ENCODE measurements at regions not wholly inside any gene's neighbourhood (a gene's known extent, or its start where the extent isn't known, plus 50 kb on each side); places are given as distances from the start of the nearest gene placed in this dataset.

- H3K27me3 Mint-ChIP-seq: peaks cover 3% of the 10 kb centered on the region
- no peak overlapping the region for H3K27ac Mint-ChIP-seq
- H3K4me1 Mint-ChIP-seq: peaks cover 33% of the 10 kb centered on the region
- DNase-seq: no peak
- peaks cover 12% of the 10 kb centered on the region for H3K36me3 Mint-ChIP-seq
- H3K4me3 Mint-ChIP-seq: no peak overlapping the region
- no peaks in the 10 kb centered on the region for H3K9me3 Mint-ChIP-seq
- ATAC-seq (ENCODE audit: low read depth): no peak
- POLR2A ChIA-PET: no interaction called here
These were observed 294.8 kb upstream of the KLF6 start for GRCh38 chr10:4079803-4080202.

GRCh38 chr10:4077804-4078203, 292.8 kb upstream of the KLF6 start:
- POLR2A ChIA-PET: no interaction called here
- Mint-ChIP-seq H3K4me3 (no peak overlapping the region), H3K36me3 (peaks cover 17% of the 10 kb centered on the region), H3K9me3 (no peaks in the 10 kb centered on the region), H3K27ac (peak overlapping the region; percentile 22), H3K27me3 (peaks cover 3% of the 10 kb centered on the region), H3K4me1 (peaks cover 43% of the 10 kb centered on the region)
- DNase-seq (no peak), ATAC-seq (ENCODE audit: low read depth) (no peak)

GRCh38 chr10:4076983-4077382, 292.0 kb upstream of the KLF6 start:
- Mint-ChIP-seq H3K27me3 (peaks cover 3% of the 10 kb centered on the region), H3K27ac (peak overlapping the region; percentile 43), H3K4me1 (peaks cover 43% of the 10 kb centered on the region), H3K36me3 (peaks cover 18% of the 10 kb centered on the region), H3K4me3 (no peak overlapping the region), H3K9me3 (no peaks in the 10 kb centered on the region)
- POLR2A ChIA-PET: no interaction called here
- DNase-seq (no peak), ATAC-seq (ENCODE audit: low read depth) (no peak)

GRCh38 chr10:4075443-4075842, 290.4 kb upstream of the KLF6 start:
- peaks cover 18% of the 10 kb centered on the region for H3K36me3 Mint-ChIP-seq
- DNase-seq (no peak), ATAC-seq (ENCODE audit: low read depth) (no peak)
- peaks cover 36% of the 10 kb centered on the region for H3K4me1 Mint-ChIP-seq
- POLR2A ChIA-PET: interaction anchor here (0.5 to 2.5 kb wide), 5 partner anchors 25 to 327 kb away, joined by 3 to 6 read pairs (median 5); partner anchors contain the start of gene KLF6
- H3K4me3 Mint-ChIP-seq: peak overlapping the region; percentile 67
- no peaks in the 10 kb centered on the region for H3K9me3 Mint-ChIP-seq
- peak overlapping the region; percentile 90 for H3K27ac Mint-ChIP-seq
- H3K27me3 Mint-ChIP-seq: peaks cover 3% of the 10 kb centered on the region

GRCh38 chr10:4074545-4075407, 289.8 kb upstream of the KLF6 start:
- POLR2A ChIA-PET: interaction anchor here (0.5 to 2.5 kb wide), 7 partner anchors 10 to 326 kb away, joined by 3 to 6 read pairs (median 4); partner anchors contain the start of gene KLF6
- Mint-ChIP-seq H3K36me3 (peaks cover 15% of the 10 kb centered on the region), H3K27ac (peak overlapping the region; percentile 90), H3K9me3 (no peaks in the 10 kb centered on the region), H3K27me3 (peaks cover 3% of the 10 kb centered on the region), H3K4me1 (peaks cover 30% of the 10 kb centered on the region), H3K4me3 (peak overlapping the region; percentile 67)
- ATAC-seq (ENCODE audit: low read depth) (peak; percentile 61), DNase-seq (no peak)

GRCh38 chr10:4073912-4074311, 288.9 kb upstream of the KLF6 start:
- no peak overlapping the region for H3K4me3 Mint-ChIP-seq
- POLR2A ChIA-PET: interaction anchor here (2.5 kb wide), 1 partner anchor 288 kb away, joined by 6 read pairs; the partner anchor contains the start of gene KLF6
- peaks cover 14% of the 10 kb centered on the region for H3K36me3 Mint-ChIP-seq
- peaks cover 3% of the 10 kb centered on the region for H3K27me3 Mint-ChIP-seq
- DNase-seq (no peak), ATAC-seq (ENCODE audit: low read depth) (no peak)
- peaks cover 29% of the 10 kb centered on the region for H3K4me1 Mint-ChIP-seq
- H3K9me3 Mint-ChIP-seq: no peaks in the 10 kb centered on the region
- H3K27ac Mint-ChIP-seq: peak overlapping the region; percentile 90

- H3K4me3 Mint-ChIP-seq: no peak overlapping the region
- peaks cover 14% of the 10 kb centered on the region for H3K36me3 Mint-ChIP-seq
- H3K27ac Mint-ChIP-seq: no peak overlapping the region
- ATAC-seq (ENCODE audit: low read depth) (no peak), DNase-seq (no peak)
- no peaks in the 10 kb centered on the region for H3K9me3 Mint-ChIP-seq
- no peaks in the 10 kb centered on the region for H3K27me3 Mint-ChIP-seq
- H3K4me1 Mint-ChIP-seq: peaks cover 26% of the 10 kb centered on the region
- POLR2A ChIA-PET: interaction anchor here (0.5 to 0.7 kb wide), 2 partner anchors 108 to 1664 kb away, joined by 4 to 7 read pairs; no protein-coding TSS in a partner anchor
These were observed 286.1 kb upstream of the KLF6 start for GRCh38 chr10:4070921-4071660.

- POLR2A ChIA-PET: interaction anchor here (0.5 kb wide), 1 partner anchor 1665 kb away, joined by 7 read pairs; no protein-coding TSS in a partner anchor
- Mint-ChIP-seq H3K9me3 (no peaks in the 10 kb centered on the region), H3K4me1 (peaks cover 19% of the 10 kb centered on the region), H3K27me3 (no peaks in the 10 kb centered on the region), H3K27ac (no peak overlapping the region), H3K36me3 (peaks cover 12% of the 10 kb centered on the region), H3K4me3 (no peak overlapping the region)
- ATAC-seq (ENCODE audit: low read depth) (no peak), DNase-seq (no peak)
These were observed 285.2 kb upstream of the KLF6 start for GRCh38 chr10:4070184-4070583.

GRCh38 chr10:4069491-4069890, 284.5 kb upstream of the KLF6 start:
- Mint-ChIP-seq H3K27ac (no peak overlapping the region), H3K27me3 (no peaks in the 10 kb centered on the region), H3K36me3 (peaks cover 11% of the 10 kb centered on the region), H3K9me3 (no peaks in the 10 kb centered on the region), H3K4me1 (peaks cover 12% of the 10 kb centered on the region), H3K4me3 (no peak overlapping the region)
- DNase-seq (no peak), ATAC-seq (ENCODE audit: low read depth) (peak; percentile 41)
- POLR2A ChIA-PET: interaction anchor here (1.1 kb wide), 1 partner anchor 10 kb away, joined by 3 read pairs; no protein-coding TSS in a partner anchor

- no peak for ATAC-seq (ENCODE audit: low read depth)
- H3K9me3 Mint-ChIP-seq: no peaks in the 10 kb centered on the region
- DNase-seq: no peak
- H3K27ac Mint-ChIP-seq: no peak overlapping the region
- no peak overlapping the region for H3K4me3 Mint-ChIP-seq
- POLR2A ChIA-PET: interaction anchor here (1.1 to 1.7 kb wide), 2 partner anchors 9 to 108 kb away, joined by 3 read pairs; no protein-coding TSS in a partner anchor
- peaks cover 6% of the 10 kb centered on the region for H3K4me1 Mint-ChIP-seq
- no peaks in the 10 kb centered on the region for H3K27me3 Mint-ChIP-seq
- H3K36me3 Mint-ChIP-seq: peaks cover 9% of the 10 kb centered on the region
These were observed 283.6 kb upstream of the KLF6 start for GRCh38 chr10:4068629-4069028.

- ATAC-seq (ENCODE audit: low read depth) (peak; percentile 41), DNase-seq (no peak)
- H3K27me3 Mint-ChIP-seq: no peaks in the 10 kb centered on the region
- H3K36me3 Mint-ChIP-seq: peaks cover 7% of the 10 kb centered on the region
- POLR2A ChIA-PET: interaction anchor here (1.0 to 1.7 kb wide), 3 partner anchors 8 to 283 kb away, joined by 3 to 4 read pairs (median 3); partner anchors contain the start of gene KLF6
- peaks cover 5% of the 10 kb centered on the region for H3K4me1 Mint-ChIP-seq
- no peak overlapping the region for H3K4me3 Mint-ChIP-seq
- H3K9me3 Mint-ChIP-seq: no peaks in the 10 kb centered on the region
- H3K27ac Mint-ChIP-seq: no peak overlapping the region
These were observed 283.0 kb upstream of the KLF6 start for GRCh38 chr10:4067931-4068561.

- Mint-ChIP-seq H3K9me3 (no peaks in the 10 kb centered on the region), H3K27ac (no peak overlapping the region), H3K4me3 (no peak overlapping the region), H3K4me1 (peaks cover 5% of the 10 kb centered on the region), H3K36me3 (peaks cover 4% of the 10 kb centered on the region), H3K27me3 (no peaks in the 10 kb centered on the region)
- POLR2A ChIA-PET: interaction anchor here (1.0 to 1.7 kb wide), 2 partner anchors 107 to 282 kb away, joined by 3 to 4 read pairs; partner anchors contain the start of gene KLF6
- DNase-seq (no peak), ATAC-seq (ENCODE audit: low read depth) (peak; percentile 68)
These were observed 282.5 kb upstream of the KLF6 start for GRCh38 chr10:4067531-4067930.
